K562 (cell line): ENCODE measurements at regions not wholly inside any gene's neighbourhood (a gene's known extent, or its start where the extent isn't known, plus 50 kb on each side); places are given as distances from the start of the nearest gene placed in this dataset.

ENCODE experiments used
- ATAC-seq: fragments of 200-7000 bp; cut with Tn5 transposase; 3 replicates; pipeline ENCODE4 v1.9.1; 2020; ENCODE audit warnings: moderate library complexity
- BruUV-seq: library from RNA; stranded (reverse); fragments of 400-500 nt; replicated peaks from 2 replicates; lab custom pipeline; 2021; lab: Mats Ljungman, UMichigan
- CTCF ChIA-PET: fragments of 300-600 bp; formaldehyde crosslinking; extraction: SDS; loops from one replicate; lab custom pipeline; 2021; ENCODE audit warnings: low intra/inter-chr PET ratio; lab: Yijun Ruan, JAX
- POLR2A ChIA-PET: fragments of 300-600, 350-650 bp; sonication (Branson Sonifier 250); formaldehyde crosslinking; extraction: SDS; loops from one replicate; lab custom pipeline; 2021; ENCODE audit warnings: antibody characterized with exemption, inconsistent platforms; lab: Yijun Ruan, JAX
- DNase-seq, 4 experiments: peaks; one replicate each; pipeline versions ENCODE4 v3.0.0 to v3.0.0-alpha.2; 2011 to 2018; ENCODE audit warnings: low spot score in 3 of 4, mixed read lengths in 3 of 4; ENCODE audit errors: extremely low read depth in 1 of 4
- FAIRE-seq: peaks from 2 replicates; lab custom pipeline; 2011; peaks lifted over from hg19 to GRCh38; lab: Jason Lieb, UNC
- H2AFZ ChIP-seq: 2 replicates; pipeline ENCODE4 v1.6.0; 2011; ENCODE audit warnings: low read depth, low read length, control low read depth, inconsistent platforms
- H3K27ac ChIP-seq: fragments of 200-600 bp; 3 replicates; pipeline ENCODE4 v1.8.0; 2011; ENCODE audit warnings: low read depth, mild to moderate bottlenecking, control low read depth, inconsistent platforms, low read length, moderate library complexity, mixed read lengths; ENCODE audit errors: extremely low read depth
- H3K27me3 ChIP-seq, 2 experiments: fragments of 300-600 bp in 1 of 2; 2 replicates in 1 of 2; 3 replicates in 1 of 2; pipeline versions ENCODE4 v1.6.0 to v1.8.0; 2011; ENCODE audit warnings: inconsistent platforms in 2 of 2, low read length in 2 of 2, mild to moderate bottlenecking in 1 of 2, mixed read lengths in 1 of 2, moderate library complexity in 1 of 2; ENCODE audit not compliant: control insufficient read depth in 2 of 2, insufficient read depth in 2 of 2
- H3K36me3 ChIP-seq: fragments of 300-600 bp; 3 replicates; pipeline ENCODE4 v1.8.0; 2011; ENCODE audit warnings: mild to moderate bottlenecking, low read length, inconsistent platforms; ENCODE audit not compliant: control insufficient read depth, insufficient read depth
- H3K4me1 ChIP-seq, 2 experiments: fragments of 200-600 bp in 1 of 2; replicated peaks in 1 of 2; 2 replicates in 1 of 2; 3 replicates in 1 of 2; pipeline versions ENCODE4 v1.5.1 to v1.8.0; 2011; ENCODE audit warnings: inconsistent platforms in 2 of 2, low read length in 2 of 2, mild to moderate bottlenecking in 1 of 2, mixed read lengths in 1 of 2, moderate library complexity in 1 of 2; ENCODE audit not compliant: control insufficient read depth in 2 of 2, insufficient read depth in 2 of 2
- H3K4me2 ChIP-seq: 2 replicates; pipeline ENCODE4 v1.6.1; 2011; ENCODE audit warnings: low read length, control low read depth, inconsistent platforms, mixed read lengths; ENCODE audit not compliant: insufficient read depth
- H3K4me3 ChIP-seq: fragments of 200-600 bp; sonication (generic), shearing (Covaris generic); 2 replicates; pipeline ENCODE4 v1.5.1; 2016; ENCODE audit warnings: control low read depth, inconsistent platforms
- H3K79me2 ChIP-seq: fragments of 200-600 bp; 3 replicates; pipeline ENCODE4 v1.8.0; 2011; ENCODE audit warnings: low read length, inconsistent platforms; ENCODE audit not compliant: control insufficient read depth, insufficient read depth
- H3K9ac ChIP-seq, 2 experiments: 2 replicates each; pipeline versions ENCODE4 v1.6.0 to v1.6.1; 2011; ENCODE audit warnings: low read depth in 2 of 2, low read length in 2 of 2, control low read depth in 1 of 2, inconsistent platforms in 1 of 2, mild to moderate bottlenecking in 1 of 2, mixed read lengths in 1 of 2; ENCODE audit not compliant: insufficient read depth in 1 of 2
- H3K9me1 ChIP-seq: one replicate; pipeline ENCODE4 v1.6.0; 2011; ENCODE audit warnings: inconsistent platforms, mild to moderate bottlenecking, low read length, moderate library complexity; ENCODE audit not compliant: control insufficient read depth, insufficient read depth
- H3K9me3 ChIP-seq: replicated peaks from 2 replicates; pipeline ENCODE4 v1.5.1; 2011; ENCODE audit warnings: low read depth, low read length, inconsistent platforms; ENCODE audit not compliant: control insufficient read depth, insufficient read depth
- H4K20me1 ChIP-seq: replicated peaks from 2 replicates; pipeline ENCODE4 v1.6.1; 2011; ENCODE audit warnings: low read length, inconsistent platforms, mixed read lengths; ENCODE audit not compliant: control insufficient read depth, insufficient read depth
- DNMT1 ChIP-seq: fragments of 450-650 bp; IDR thresholded peaks from 2 replicates; pipeline ENCODE4 v1.6.1; 2016; ENCODE audit warnings: antibody characterized with exemption, mild to moderate bottlenecking
- GTF2F1 ChIP-seq: IDR thresholded peaks from 2 replicates; pipeline ENCODE4 v1.6.1; 2011; ENCODE audit warnings: low read depth, low read length, improper control_type of control experiment
- ILK ChIP-seq: fragments of 450-650 bp; IDR thresholded peaks from 2 replicates; pipeline ENCODE4 v1.6.1; 2016; ENCODE audit warnings: missing genetic modification characterization, low read depth, mild to moderate bottlenecking, missing compliant biosample characterization, moderate library complexity, borderline replicate concordance
- JUNB ChIP-seq: fragments of 450-650 bp; formaldehyde crosslinking; conservative IDR thresholded peaks from 2 replicates; pipeline ENCODE4 v1.4.0; 2020; ENCODE audit warnings: mild to moderate bottlenecking
- RB1 ChIP-seq: fragments of 450-650 bp; IDR thresholded peaks from 2 replicates; pipeline ENCODE4 v1.6.1; 2017; ENCODE audit warnings: low read depth, mild to moderate bottlenecking
- SRSF7 ChIP-seq: fragments of 200-400 bp; formaldehyde crosslinking; optimal IDR thresholded peaks from 2 replicates; pipeline ENCODE3; 2017; ENCODE audit warnings: mild to moderate bottlenecking, low read depth, low read length
- SUPT5H ChIP-seq: fragments of 450-650 bp; IDR thresholded peaks from 2 replicates; pipeline ENCODE4 v1.6.1; 2016
- ZNF224 ChIP-seq: sonication (generic); formaldehyde crosslinking; IDR thresholded peaks from 2 replicates; pipeline ENCODE4 v1.8.0; 2022; ENCODE audit warnings: mild to moderate bottlenecking, missing genetic modification reagents
- WGBS: fragments of 100-300 bp; shearing (Covaris generic); methylation state at CpG from one replicate; pipeline ENCODE4 v1.1.6; 2016; ENCODE audit warnings: low coverage, mixed read lengths; ENCODE audit not compliant: insufficient coverage; ENCODE audit errors: missing lambda C conversion rate; 5-methylcytosine and 5-hydroxymethylcytosine counted together
- in situ Hi-C: fragments of 300-500 bp; cut with MboI; formaldehyde crosslinking; loops from 4 replicates; pipeline ENCODE4 v1.15.0; 2018; ENCODE audit warnings: inconsistent platforms, mixed read lengths
- intact Hi-C: fragments of 100-400 bp; cut with micrococcal nuclease; formaldehyde crosslinking; loops from 2 replicates; pipeline ENCODE4 v1.14.2; 2022
- TF ChIP-seq, protein P1 (sequence below): fragments of 450-650 bp; IDR thresholded peaks from 2 replicates; pipeline ENCODE4 v1.6.1; 2017; ENCODE audit warnings: mild to moderate bottlenecking, moderate library complexity
- TF ChIP-seq, protein P2 (sequence below): sonication (generic); formaldehyde crosslinking; IDR thresholded peaks from 2 replicates; pipeline ENCODE4 v1.8.1; 2023; ENCODE audit warnings: mild to moderate bottlenecking, missing genetic modification reagents
- TF ChIP-seq, protein P3 (sequence below): fragments of 150-350 bp; conservative IDR thresholded peaks from 2 replicates; pipeline ENCODE4 v1.6.1; 2014; ENCODE audit warnings: low read length

DNA sequence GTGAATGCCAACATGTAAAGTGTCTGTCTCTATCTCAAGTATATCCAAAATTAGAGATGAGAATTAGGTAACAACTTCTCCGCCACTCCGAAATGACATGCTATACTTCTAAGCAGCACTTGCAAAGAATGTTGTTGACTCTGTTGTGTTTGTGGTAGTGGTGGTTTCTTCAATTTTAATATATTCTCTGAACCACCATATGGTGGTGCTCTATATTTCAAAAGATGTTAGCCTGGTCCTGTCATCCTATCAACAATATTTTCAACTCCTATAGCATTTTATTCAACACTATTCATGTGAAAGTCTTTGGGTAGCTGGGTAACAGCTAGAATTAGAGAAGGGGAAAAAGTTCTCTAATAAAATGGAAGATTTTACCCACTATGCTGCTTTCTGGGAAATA is 1622.8 kb upstream of the IGFBP7 start:
- WGBS: 3% methylated on average over 2 of the region's 2 CpGs
- no peaks in the 10 kb centered on the region for H3K4me1 ChIP-seq
- no peak for ATAC-seq
- POLR2A ChIA-PET: no interaction called here
- no peak overlapping the region for H3K27ac ChIP-seq
- no peak overlapping the region for H2AFZ ChIP-seq
- H3K4me3 ChIP-seq: no peak overlapping the region
- no peak overlapping the region for H3K9ac ChIP-seq
- BruUV-seq: no TSS peak
- no peak for TF ChIP-seq JUNB (CRISPR knock-in tag)
- TF ChIP-seq, protein P1, sequence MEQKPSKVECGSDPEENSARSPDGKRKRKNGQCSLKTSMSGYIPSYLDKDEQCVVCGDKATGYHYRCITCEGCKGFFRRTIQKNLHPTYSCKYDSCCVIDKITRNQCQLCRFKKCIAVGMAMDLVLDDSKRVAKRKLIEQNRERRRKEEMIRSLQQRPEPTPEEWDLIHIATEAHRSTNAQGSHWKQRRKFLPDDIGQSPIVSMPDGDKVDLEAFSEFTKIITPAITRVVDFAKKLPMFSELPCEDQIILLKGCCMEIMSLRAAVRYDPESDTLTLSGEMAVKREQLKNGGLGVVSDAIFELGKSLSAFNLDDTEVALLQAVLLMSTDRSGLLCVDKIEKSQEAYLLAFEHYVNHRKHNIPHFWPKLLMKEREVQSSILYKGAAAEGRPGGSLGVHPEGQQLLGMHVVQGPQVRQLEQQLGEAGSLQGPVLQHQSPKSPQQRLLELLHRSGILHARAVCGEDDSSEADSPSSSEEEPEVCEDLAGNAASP: no peak
- TF ChIP-seq RB1: no peak
- TF ChIP-seq DNMT1: no peak
- TF ChIP-seq, all 486 proteins: peak for 0
- no peaks in the 10 kb centered on the region for H3K9me3 ChIP-seq
- H3K36me3 ChIP-seq: no peaks in the 10 kb centered on the region
- in situ Hi-C loops: no loop called here
- H3K79me2 ChIP-seq: no peaks in the 10 kb centered on the region
- FAIRE-seq: no peak
- no peaks in the 10 kb centered on the region for H3K27me3 ChIP-seq
- H3K4me2 ChIP-seq: no peak overlapping the region
- intact Hi-C loops: no loop called here
- DNase-seq: no peak
- CTCF ChIA-PET: no interaction called here
- H3K9me1 ChIP-seq: no peaks in the 10 kb centered on the region
- no peaks in the 10 kb centered on the region for H4K20me1 ChIP-seq

DNA sequence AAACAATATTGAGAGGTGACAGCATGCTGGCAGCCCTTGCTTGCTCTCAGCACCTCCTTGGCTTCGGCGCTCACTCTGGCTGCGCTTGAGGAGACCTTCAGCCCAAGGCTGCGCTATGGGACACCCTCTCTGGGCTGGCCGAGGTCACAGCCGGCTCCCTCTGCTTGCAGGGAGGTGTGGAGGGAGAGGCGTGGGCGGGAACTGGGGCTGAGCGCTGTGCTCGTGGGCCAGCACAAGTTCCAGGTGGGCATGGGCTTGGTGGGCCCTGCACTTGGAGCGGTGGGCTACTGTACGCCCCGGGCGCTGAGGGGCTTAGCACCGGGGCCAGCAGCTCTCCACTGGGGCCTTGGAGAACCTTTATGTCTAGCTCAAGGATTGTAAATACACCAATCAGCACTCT is 1613.8 kb upstream of the IGFBP7 start:
- DNase-seq: no peak
- POLR2A ChIA-PET: no interaction called here
- no peak overlapping the region for H3K27ac ChIP-seq
- H2AFZ ChIP-seq: no peak overlapping the region
- BruUV-seq: no TSS peak
- ATAC-seq: no peak
- no peak overlapping the region for H3K4me3 ChIP-seq
- H3K79me2 ChIP-seq: no peaks in the 10 kb centered on the region
- in situ Hi-C loops: no loop called here
- H3K4me2 ChIP-seq: no peak overlapping the region
- H4K20me1 ChIP-seq: no peaks in the 10 kb centered on the region
- intact Hi-C loops: no loop called here
- H3K36me3 ChIP-seq: no peaks in the 10 kb centered on the region
- no peak for FAIRE-seq
- 2% methylated on average over 13 of the region's 15 CpGs for WGBS
- CTCF ChIA-PET: no interaction called here
- H3K9ac ChIP-seq: no peak overlapping the region
- no peaks in the 10 kb centered on the region for H3K4me1 ChIP-seq
- no peaks in the 10 kb centered on the region for H3K9me1 ChIP-seq
- H3K27me3 ChIP-seq: no peaks in the 10 kb centered on the region
- H3K9me3 ChIP-seq: no peaks in the 10 kb centered on the region
- TF ChIP-seq SRSF7 (no peak), GTF2F1 (no peak), ZNF224 (no peak), SUPT5H (no peak), ILK (no peak)
- TF ChIP-seq, protein P2, sequence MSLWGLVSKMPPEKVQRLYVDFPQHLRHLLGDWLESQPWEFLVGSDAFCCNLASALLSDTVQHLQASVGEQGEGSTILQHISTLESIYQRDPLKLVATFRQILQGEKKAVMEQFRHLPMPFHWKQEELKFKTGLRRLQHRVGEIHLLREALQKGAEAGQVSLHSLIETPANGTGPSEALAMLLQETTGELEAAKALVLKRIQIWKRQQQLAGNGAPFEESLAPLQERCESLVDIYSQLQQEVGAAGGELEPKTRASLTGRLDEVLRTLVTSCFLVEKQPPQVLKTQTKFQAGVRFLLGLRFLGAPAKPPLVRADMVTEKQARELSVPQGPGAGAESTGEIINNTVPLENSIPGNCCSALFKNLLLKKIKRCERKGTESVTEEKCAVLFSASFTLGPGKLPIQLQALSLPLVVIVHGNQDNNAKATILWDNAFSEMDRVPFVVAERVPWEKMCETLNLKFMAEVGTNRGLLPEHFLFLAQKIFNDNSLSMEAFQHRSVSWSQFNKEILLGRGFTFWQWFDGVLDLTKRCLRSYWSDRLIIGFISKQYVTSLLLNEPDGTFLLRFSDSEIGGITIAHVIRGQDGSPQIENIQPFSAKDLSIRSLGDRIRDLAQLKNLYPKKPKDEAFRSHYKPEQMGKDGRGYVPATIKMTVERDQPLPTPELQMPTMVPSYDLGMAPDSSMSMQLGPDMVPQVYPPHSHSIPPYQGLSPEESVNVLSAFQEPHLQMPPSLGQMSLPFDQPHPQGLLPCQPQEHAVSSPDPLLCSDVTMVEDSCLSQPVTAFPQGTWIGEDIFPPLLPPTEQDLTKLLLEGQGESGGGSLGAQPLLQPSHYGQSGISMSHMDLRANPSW (CRISPR knock-in tag): no peak
- TF ChIP-seq, protein P3, sequence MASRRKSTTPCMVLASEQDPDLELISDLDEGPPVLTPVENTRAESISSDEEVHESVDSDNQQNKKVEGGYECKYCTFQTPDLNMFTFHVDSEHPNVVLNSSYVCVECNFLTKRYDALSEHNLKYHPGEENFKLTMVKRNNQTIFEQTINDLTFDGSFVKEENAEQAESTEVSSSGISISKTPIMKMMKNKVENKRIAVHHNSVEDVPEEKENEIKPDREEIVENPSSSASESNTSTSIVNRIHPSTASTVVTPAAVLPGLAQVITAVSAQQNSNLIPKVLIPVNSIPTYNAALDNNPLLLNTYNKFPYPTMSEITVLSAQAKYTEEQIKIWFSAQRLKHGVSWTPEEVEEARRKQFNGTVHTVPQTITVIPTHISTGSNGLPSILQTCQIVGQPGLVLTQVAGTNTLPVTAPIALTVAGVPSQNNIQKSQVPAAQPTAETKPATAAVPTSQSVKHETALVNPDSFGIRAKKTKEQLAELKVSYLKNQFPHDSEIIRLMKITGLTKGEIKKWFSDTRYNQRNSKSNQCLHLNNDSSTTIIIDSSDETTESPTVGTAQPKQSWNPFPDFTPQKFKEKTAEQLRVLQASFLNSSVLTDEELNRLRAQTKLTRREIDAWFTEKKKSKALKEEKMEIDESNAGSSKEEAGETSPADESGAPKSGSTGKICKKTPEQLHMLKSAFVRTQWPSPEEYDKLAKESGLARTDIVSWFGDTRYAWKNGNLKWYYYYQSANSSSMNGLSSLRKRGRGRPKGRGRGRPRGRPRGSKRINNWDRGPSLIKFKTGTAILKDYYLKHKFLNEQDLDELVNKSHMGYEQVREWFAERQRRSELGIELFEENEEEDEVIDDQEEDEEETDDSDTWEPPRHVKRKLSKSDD: no peak
